Uterus (tissue), 2 donors: ENCODE measurements at regions not wholly inside any gene's neighbourhood (a gene's known extent, or its start where the extent isn't known, plus 50 kb on each side); places are given as distances from the start of the nearest gene placed in this dataset.

Source experiments
- POLR2A ChIP-seq, 2 donors: fragments of 450-650 bp; IDR thresholded peaks; one replicate each; pipeline ENCODE4 v1.6.1; 2016; ENCODE audit warnings: antibody characterized with exemption in 2 of 2, mild to moderate bottlenecking in 1 of 2, moderate library complexity in 1 of 2
- TF ChIP-seq, protein P1 (sequence below), 4 experiments: fragments of 200-600 bp in 2 of 4; fragments of 450-650 bp in 2 of 4; sonication (generic) in 2 of 4; IDR thresholded peaks; one replicate each; pipeline ENCODE4 v1.5.1; 2016 to 2019; ENCODE audit warnings: antibody characterized with exemption in 4 of 4, mild to moderate bottlenecking in 2 of 4, moderate library complexity in 1 of 4

DNA sequence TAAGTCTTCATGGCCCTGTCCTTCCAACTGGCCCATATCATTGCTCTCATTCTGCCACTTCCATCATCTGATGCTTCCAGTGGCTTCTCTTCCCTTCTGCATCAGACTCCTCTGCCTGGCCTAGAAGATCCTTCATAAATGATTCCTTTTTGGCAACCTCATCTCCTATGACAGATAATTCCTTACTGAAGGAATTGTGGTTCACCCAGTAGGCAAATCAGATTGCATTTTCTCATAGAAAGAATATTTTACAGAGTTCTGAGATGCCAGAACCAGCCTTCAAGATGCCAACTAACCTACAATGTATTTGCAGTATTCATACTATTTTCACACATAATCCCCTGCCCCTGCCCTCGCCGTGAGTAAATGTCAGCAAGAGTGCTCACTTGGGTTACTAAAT, 423.0 kb upstream of the TGFBR2 start:
- TF ChIP-seq, protein P1, sequence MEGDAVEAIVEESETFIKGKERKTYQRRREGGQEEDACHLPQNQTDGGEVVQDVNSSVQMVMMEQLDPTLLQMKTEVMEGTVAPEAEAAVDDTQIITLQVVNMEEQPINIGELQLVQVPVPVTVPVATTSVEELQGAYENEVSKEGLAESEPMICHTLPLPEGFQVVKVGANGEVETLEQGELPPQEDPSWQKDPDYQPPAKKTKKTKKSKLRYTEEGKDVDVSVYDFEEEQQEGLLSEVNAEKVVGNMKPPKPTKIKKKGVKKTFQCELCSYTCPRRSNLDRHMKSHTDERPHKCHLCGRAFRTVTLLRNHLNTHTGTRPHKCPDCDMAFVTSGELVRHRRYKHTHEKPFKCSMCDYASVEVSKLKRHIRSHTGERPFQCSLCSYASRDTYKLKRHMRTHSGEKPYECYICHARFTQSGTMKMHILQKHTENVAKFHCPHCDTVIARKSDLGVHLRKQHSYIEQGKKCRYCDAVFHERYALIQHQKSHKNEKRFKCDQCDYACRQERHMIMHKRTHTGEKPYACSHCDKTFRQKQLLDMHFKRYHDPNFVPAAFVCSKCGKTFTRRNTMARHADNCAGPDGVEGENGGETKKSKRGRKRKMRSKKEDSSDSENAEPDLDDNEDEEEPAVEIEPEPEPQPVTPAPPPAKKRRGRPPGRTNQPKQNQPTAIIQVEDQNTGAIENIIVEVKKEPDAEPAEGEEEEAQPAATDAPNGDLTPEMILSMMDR (IDR thresholded peaks at IDR 0.05): no peak
- no peak for TF ChIP-seq POLR2A (IDR thresholded peaks at IDR 0.05)
